GM04504 (cell line): ENCODE measurements at regions not wholly inside any gene's neighbourhood (a gene's known extent, or its start where the extent isn't known, plus 50 kb on each side); places are given as distances from the start of the nearest gene placed in this dataset.
"Not testable (repeated sequence)": the region's sequence is repeated elsewhere in the genome, so short reads cannot be mapped to it uniquely, and the experiment has no call there.

Experiments
- DNase-seq: peaks from one replicate; pipeline ENCODE4 v3.0.0-alpha.2; 2012; ENCODE audit warnings: low read depth

DNA sequence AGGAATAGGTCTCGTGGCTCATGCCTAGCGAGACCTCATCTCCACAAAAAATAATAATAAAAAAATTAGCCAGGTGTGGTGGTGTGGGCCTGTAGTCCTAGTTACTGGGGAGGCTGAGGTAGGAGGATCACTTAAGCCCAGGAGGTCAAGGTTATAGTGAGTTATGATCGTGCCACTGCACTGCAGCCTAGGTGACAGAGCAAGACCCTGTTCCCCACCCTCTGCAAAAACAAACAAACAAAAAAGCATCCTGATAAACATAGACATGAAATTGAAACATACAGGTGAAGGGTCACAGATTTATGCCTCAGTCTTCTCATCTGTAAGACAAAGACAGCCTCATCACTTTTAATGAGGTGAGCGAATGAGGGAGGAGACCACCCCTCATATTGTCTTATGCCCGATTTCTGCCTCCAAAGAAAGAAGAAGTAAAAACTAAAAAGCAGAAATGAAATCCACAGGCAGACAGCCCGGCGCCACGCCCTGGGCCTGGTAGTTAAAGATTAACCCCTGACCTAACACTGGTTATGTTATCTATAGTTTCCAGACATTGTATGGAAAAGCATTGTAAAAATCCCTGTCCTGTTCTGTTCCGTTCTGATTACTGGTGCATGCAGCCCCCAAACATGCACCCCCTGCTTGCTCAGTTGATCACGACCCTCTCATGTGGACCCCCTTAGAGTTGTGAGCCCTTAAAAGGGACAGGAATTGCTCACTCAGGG is 138.5 kb downstream of the OR2B2 start:
- not testable (repeated sequence) for DNase-seq

DNA sequence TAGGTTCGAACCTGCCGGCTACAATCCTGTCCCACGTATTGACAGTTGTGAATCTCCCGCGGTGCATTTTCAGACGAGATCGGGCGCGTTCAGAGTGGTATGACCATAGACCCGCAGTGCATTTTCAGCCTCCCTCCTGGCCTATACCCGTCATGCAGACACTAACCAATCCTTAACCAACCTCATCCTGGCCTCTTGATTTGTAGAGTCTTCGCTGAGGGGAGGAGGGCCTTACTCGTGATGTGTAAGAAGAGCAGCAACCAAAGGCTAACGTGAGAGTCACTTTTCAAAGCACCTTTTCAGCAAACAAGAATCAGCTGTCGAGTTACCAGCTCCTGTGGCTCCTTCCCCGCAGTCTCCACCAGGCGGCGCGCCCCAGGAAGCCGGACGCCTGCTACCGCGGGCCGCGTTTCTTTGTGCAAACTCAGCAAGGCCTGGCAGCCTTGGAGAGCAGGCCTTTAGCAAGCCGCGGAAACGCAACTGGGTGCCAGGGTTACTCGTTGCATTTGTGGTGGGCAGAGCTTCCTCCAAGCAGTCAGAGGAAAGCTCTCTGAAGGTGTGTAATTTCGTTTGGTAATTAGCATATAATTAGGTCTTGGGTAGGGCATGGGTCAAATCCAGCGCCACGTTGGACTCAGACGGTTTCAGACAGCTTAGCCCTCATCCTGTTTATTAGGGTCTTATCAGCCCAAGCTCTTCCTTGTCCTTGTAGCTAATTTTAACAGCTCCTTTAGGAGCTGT is 139.8 kb downstream of the OR2B2 start:
- DNase-seq: peak; percentile 58

DNA sequence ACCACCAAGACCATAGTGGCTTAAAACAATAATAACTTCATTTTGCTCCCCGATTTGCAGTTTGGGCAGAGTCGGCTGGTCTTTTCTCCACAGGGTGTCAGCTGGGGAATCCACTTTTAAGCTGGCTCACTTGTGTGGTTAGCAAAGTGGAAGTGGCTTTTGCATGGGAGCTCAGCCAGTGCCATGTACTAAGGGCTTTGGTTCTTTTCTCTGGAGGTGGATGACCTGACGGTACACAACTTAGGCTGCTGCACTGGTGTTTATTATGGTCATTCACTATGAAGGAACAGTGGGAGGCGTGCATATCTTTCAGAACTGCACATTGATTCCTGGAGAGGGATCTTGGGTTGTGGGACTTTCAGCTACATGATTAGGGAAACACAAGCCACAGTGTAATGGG is 141.0 kb downstream of the OR2B2 start:
- no peak for DNase-seq

DNA sequence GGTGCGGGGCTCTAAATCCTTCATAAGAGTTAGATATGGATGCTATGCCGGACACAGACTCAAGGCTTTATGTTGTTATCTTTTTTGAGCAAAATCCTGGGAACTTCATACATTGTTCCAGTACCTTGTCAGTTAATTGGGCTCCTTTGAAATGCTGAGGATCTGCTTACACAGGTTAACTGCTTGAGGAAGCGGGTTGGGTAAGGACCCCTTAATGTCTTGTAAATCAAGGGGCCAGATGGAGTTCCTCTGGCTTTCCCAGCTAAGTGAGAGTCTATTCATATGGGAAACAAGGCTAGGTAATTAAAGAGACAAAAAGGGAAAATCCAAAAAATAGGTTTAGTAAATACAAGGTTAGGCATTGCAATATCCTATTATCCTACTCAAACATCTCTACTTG is 141.5 kb downstream of the OR2B2 start:
- no peak for DNase-seq

DNA sequence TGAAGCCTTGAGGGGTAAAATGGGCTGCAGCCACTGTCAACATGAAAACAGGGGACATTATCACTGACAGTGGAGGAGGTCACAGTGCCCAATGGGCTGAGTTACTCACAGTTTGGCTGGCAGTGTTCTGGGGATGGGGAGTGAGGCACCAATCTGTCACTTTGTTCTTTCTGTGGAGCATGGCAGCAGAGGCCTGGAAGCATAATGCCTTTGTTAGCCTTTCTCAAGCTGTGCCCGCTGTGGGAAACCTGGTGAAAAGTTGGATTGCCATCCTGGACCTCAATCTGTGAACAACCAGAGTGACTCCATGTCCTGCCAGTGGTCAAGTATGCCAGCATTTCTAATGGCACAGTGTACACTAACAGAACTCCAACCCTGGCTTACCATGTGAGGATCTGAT is 143.6 kb downstream of the OR2B2 start:
- no peak for DNase-seq

DNA sequence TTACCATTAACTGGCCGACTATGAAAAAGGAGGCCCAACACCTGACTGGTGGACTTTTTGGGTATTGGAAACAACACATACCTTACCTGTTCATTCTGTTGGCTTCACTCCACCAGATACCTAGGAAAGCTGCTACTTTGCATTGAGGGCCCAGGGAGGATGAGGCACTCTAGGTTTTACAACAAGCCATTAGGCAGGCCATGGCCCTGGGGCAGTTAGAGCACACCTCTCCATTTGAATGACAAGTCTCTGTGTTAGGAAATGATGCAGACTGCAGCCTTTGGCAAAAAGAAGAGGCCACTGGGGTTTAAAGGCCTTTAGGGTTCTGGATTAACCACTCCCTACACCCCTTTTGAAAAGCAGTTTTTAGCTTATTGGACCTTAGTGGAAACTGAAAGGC is 144.3 kb downstream of the OR2B2 start:
- no peak for DNase-seq

DNA sequence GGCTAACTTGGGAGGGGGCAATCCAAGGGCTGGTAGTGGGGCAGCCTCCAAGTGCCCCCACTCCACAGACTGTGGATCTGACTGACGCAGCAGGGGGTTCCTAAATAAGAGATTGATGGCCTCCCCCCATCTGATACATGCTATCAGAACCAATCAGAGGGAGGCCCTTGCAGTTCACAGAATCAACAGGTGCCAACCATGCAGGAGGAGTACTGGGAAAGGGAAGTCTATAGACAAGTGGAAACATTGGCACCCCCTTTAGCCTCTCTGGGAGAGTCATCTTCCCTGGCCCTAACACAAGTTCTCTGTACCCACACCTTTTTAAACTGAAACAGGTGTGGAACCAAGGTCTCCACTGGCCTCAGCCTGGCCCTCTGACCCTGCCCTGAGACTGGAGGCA is 145.8 kb downstream of the OR2B2 start:
- no peak for DNase-seq

DNA sequence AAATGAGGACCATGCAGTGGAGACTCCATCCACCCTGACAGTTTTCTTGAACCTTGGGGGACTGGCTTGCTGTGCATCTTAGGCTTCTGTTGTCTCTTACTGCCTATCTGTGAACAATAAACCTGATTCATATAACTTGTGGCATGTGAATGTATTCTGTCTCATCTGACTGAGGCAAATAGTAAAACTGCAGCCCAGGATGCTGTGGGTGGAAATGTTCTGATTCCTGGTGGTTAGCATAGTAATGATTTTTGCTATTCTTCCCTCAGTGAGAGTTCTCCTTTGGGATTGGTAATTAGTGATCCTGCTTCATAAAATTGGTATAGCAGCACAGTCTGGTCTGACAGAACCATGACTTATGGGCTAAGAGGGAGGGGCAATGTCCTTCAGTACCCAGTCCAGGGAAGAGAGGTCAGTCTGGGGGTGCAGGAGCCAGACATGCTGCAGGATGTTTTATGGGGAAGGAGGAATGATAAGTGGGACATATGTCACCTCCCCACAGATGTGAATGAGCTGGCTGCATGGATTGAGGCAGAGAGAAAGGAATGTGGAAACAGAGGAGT is 147.1 kb downstream of the OR2B2 start:
- no peak for DNase-seq

DNA sequence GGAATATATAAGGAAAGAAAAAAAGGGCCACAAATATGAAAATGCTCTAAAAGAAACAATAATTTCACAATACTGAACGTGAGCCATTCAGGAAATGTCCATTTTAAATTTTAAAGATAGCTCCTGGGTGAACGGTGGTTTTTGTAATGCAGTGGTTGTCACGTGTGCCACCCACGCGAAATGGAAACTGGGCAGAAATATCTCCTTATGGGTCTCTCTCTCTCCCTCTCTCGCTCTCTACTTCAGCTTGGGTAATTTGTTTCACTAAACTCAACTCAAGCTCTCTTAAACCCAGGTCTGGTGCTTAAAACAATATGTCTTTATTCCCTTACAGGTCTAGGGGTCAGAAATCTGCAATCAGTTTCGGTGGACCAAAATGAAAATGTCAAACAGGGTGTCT is 150.8 kb downstream of the OR2B2 start:
- no peak for DNase-seq

DNA sequence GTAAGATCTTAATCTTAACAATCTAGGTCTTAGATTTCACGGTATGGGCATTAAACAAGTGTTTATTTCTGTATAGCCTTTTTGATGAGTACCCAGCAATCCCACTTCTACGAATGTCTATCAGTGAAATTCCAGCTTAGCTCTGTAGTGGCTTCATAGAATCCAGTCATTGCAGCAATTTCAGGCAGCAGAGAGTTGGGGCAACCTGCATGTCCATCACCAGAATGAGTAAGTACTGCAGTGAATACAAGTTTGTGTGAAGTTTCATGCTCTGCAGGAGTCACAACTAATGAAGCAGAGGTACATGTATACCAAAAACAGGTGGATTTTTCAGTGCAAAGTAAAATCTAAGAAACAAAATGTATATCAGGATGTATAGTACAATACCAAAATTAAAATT is 151.7 kb downstream of the OR2B2 start:
- DNase-seq: no peak

DNA sequence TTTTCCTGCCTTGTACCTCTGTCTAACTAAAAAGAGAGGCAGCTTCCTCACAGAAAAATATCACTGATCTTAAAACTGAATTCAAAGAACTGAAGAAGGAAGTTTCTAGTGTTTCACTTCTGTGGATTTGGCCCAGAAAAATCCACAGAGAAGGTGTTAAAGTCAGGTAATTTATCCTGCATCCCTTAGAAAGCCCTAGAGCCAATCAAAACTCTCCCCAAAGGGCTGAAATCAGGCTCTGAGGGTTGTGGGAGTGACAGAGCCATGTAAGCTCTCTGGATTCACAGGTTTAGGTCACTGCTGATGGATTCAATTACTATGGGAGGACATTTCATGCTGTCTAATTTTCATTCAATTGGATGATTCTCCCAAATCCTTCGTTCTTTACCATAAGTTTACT is 152.3 kb downstream of the OR2B2 start:
- no peak for DNase-seq

DNA sequence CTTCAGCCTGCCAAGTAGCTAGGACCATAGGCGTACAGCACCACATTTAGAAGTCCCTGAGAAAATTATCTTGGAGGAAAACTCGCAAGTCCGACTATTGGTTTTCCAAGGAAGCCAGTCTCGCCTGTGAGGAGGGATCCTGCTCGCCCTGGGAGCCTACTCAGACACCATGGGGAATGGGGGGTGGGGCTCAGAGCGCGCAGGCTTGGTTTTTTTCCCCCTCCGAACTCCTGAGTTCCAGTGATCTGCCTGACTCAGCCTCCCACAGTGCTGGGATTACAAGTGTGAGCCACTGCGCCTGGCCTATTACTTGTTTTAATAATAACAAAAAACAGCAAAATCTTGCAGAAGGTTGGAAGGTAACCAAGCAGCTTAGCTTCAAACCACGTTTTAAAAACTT is 153.7 kb downstream of the OR2B2 start:
- no peak for DNase-seq

DNA sequence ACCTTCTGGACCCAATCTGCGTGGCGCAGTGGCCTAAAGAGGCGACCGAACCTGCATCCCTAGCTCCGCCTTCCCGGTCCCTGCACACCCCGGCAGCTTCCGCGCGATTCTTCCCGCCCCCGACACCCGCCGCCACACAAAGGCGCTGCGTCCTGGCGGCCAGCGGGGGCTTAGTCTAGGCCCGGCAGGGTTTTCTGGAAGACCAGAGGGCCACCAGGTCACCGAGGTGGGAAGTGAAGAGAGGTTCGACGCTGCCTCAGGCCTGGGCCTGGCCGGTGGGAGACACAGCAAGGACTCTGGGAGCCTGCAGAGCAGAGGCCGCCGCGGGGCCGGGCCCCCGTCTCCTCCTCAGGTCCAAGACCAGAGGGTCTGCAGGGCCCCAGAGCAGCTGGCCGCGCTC is 154.9 kb downstream of the OR2B2 start:
- no peak for DNase-seq

DNA sequence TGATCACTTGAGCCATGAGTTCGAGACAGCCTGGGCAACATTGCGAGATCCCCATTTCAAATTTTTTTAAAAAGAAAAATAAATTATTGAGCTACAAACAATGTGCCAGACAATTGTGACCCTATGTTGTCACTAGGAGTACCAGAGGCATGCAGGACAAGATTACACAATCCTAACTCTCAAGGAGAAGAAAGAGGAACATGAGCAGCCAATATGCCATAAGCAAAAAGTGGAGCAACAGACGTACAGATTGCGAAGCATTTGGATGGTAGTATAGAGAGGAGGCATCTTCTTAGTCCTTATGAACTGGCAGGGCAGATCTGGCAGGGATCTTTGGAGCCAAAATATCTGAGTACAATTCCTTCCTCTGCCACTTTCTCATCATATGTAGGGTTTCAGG is 156.4 kb downstream of the OR2B2 start:
- DNase-seq: no peak

DNA sequence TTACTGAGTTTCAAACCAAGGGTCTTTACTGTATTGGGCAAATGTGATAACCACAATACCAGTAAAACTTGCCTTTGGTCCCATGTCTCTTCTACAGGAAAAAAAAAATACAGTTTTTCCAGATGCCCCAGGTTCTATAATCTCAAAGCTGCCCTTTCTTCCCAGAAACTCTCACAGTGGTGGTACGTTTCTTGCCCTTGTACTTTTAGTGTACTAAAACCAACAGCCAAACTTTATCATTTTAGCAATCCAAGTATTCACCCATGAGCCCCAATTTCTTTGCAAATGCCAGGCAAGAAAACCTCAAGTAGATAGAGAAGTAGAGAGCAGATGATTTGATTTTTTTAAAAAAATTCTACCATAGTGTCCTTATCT is 157.8 kb downstream of the OR2B2 start:
- no peak for DNase-seq

DNA sequence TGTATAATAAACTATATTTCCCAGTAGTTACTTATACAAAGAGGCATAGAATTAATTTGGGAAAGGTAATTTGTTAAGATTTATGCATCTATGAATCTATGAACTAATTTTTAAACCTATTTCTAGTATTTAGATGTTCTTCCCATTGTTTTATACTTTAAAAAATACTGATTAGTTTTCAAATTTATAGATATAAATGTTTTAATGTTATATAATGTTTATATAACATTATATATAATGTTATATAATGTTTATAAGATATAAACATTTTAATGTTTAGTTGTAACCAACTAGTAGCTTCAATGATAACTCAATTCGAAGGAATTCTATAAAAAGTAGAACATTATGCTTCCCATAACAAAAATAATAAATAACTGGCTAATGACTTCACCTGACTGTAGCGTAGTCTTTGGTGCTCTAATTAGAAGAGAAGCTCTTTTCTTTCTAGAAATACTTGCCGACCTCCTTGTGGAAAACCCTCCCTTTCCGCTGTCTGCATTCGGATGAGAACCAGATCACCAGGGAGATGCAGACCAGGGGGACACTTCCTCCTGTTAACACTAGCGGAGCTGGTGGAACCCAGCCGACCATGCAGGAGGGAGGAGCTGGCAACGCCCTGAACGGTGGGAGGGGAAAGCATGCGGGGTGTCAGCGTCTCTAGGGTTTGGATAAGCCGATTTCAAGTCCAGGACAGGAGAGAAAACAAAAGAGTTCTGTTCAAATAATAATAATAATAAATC is 158.4 kb downstream of the OR2B2 start:
- DNase-seq: peak; percentile 33

DNA sequence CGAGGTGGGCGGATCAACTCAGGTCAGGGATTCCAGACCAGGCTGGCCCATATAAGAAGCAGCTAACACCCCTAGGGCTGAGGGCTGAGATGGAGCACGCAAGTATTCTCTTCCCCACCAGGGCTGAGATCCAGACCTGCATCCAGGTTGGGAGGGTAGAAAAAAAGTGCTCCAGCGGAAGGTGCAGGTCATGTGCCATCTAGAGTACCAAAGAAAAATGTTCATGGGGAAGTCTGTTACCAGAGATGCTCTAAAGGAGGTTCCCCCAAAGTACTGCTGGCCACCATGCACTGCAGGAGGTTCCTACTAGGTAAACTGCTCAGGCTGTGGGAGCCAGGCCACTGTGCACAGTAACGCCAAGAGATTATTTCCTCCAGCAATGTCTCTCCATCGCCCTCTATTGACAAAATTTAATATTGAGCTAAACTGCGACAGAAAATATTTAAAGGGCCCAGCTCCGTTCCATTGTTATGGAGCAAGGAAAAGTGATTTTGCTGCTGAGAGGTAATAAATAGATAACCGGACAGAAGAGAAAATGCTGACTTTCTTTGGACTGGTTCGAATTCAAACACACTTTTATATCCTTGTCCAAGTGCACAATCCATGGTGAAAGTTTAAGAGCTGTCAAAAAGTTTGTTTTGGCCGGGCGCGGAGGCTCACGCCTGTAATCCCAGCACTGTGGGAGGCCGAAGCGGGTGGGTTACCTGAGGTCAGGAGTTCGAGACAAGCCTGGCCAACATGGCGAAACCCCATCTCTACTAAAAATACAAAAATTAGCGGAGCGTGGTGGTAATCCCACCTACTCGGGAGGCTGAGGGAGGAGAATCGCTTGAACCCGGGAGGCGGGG is 159.9 kb downstream of the OR2B2 start:
- DNase-seq: peak; percentile 58

DNA sequence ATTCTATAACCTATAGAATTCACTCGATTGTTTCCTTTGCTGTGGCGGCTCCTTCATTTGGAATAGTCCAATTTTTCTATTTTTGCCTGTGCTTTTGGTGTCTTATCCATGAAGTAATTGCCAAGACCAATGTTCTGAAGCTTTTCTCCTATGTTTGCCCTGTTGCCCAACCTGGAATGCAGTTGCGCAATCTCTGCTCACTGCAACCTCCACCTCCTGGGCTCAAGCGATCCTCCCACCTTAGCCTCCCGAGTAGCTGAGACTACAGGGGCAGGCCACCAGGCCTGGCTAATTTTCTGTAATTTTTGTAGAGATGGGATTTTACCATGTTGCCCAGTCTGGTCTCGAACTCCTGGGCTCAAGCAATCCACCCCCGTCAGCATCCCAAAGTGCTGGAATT is 163.5 kb downstream of the OR2B2 start:
- no peak for DNase-seq

DNA sequence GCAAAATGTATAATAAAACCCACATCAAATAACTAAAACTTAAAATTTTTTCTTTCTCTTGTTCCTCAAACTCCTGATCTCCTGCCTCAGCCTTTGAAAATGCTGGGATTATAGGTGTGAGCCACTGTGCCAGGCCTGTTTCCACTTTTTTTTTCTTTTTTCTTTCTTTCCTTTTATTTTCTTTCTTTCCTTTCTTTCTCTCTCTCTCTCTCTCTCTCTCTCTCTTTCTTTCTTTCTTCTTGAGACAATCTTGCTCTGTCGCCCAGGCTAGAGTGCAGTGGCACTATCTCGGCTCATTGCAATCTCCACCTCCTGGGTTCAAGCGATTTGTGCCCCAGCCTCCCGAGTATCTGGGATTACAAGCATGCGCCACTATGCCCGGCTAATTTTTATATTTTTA is 164.6 kb downstream of the OR2B2 start:
- DNase-seq: no peak

DNA sequence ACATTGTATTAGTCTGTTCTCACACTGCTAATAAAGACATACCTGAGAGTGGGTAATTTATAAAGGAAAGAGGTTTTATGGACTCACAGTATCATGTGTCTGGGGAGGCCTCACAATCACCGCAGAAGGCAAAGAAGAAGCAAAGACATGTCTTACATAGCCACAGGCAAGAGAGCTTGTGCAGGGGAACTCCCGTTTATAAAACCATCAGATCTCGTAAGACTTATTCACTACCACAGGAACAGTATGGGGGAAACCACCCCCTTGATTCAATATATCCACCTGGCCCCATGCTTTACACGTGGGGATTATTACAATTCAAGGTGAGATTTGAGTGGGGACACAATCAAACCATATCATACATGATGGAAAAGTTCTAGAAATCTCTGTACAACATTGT is 165.3 kb downstream of the OR2B2 start:
- DNase-seq: not testable (repeated sequence)

DNA sequence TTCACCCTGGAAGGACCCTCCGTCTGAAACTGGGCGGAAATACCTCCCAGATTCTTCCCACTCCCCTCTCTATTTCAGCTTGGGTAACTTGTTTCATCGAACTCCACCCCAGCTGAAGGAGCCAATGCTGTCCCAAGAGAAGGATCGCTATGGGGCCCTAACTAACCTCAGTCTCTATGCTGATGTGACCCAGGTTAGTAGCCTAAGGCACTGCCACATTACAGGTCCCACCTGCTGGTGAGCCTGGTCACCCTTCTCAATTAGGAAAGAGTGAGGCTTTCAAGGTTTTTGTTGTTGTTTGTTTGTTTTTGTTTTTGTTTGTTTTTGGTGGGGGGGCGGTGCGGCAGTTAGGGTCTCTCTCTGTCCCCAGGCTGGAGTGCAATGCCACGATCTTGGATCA is 168.4 kb downstream of the OR2B2 start:
- no peak for DNase-seq
